Brain microvascular endothelial cell (primary cell): ENCODE measurements at regions not wholly inside any gene's neighbourhood (a gene's known extent, or its start where the extent isn't known, plus 50 kb on each side); places are given as distances from the start of the nearest gene placed in this dataset.

Experiments used
- DNase-seq: peaks from one replicate; pipeline ENCODE4 v3.0.0-alpha.2; 2020
- H3K27ac ChIP-seq: fragments of 250-450 bp; sonication (Bioruptor Pico); 2 replicates; pipeline ENCODE4 v1.5.1; 2020; ENCODE audit warnings: mild to moderate bottlenecking, moderate library complexity
- H3K27me3 ChIP-seq: fragments of 250-450 bp; sonication (Bioruptor Pico); replicated peaks from 2 replicates; pipeline ENCODE4 v1.5.1; 2020; ENCODE audit warnings: mild to moderate bottlenecking
- H3K36me3 ChIP-seq: fragments of 250-450 bp; sonication (Bioruptor Pico); replicated peaks from 2 replicates; pipeline ENCODE4 v1.5.1; 2020; ENCODE audit warnings: mild to moderate bottlenecking
- H3K4me3 ChIP-seq: 2 replicates; pipeline ENCODE4 v1.5.1; 2011; ENCODE audit warnings: low read depth, mild to moderate bottlenecking, control low read depth, low read length, moderate library complexity
- CTCF ChIP-seq: IDR thresholded peaks from 2 replicates; pipeline ENCODE4 v1.5.1; 2011; ENCODE audit warnings: low read depth, mild to moderate bottlenecking, moderate library complexity, low read length, control low read depth, inconsistent platforms; ENCODE audit errors: missing control alignments
- in situ Hi-C: cut with HindIII; loops from 2 replicates; pipeline ENCODE4 v1.10.0; 2017; ENCODE audit warnings: low sequenced_read_pairs, low pct_ligation_motif_present

- no peak for DNase-seq
- no peak overlapping the region for H3K27ac ChIP-seq
- no peaks in the 10 kb centered on the region for H3K27me3 ChIP-seq
- H3K36me3 ChIP-seq = no peaks in the 10 kb centered on the region
- H3K4me3 ChIP-seq = no peak overlapping the region
- in situ Hi-C loops = no loop called here
- no peak for TF ChIP-seq CTCF
Measured at GRCh38 chr2:83072767-83073166, 1386.3 kb downstream of the SUCLG1 start.

GRCh38 chr2:83071914-83072313 lies 1387.2 kb downstream of the SUCLG1 start:
- Histone ChIP-seq H3K4me3 (no peak overlapping the region), H3K27ac (no peak overlapping the region), H3K36me3 (no peaks in the 10 kb centered on the region), H3K27me3 (no peaks in the 10 kb centered on the region)
- no peak for TF ChIP-seq CTCF
- DNase-seq = no peak
- in situ Hi-C loops = no loop called here

- in situ Hi-C loops = no loop called here
- Histone ChIP-seq H3K27ac (no peak overlapping the region), H3K27me3 (no peaks in the 10 kb centered on the region), H3K4me3 (no peak overlapping the region), H3K36me3 (no peaks in the 10 kb centered on the region)
- no peak for DNase-seq
- no peak for TF ChIP-seq CTCF
Measured at GRCh38 chr2:83071352-83071751, 1387.7 kb downstream of the SUCLG1 start.

GRCh38 chr2:83069724-83070123 lies 1389.4 kb downstream of the SUCLG1 start:
- peak; percentile 77 for DNase-seq

GRCh38 chr2:83068714-83069113 lies 1390.4 kb downstream of the SUCLG1 start:
- no peaks in the 10 kb centered on the region for H3K36me3 ChIP-seq
- no peak for TF ChIP-seq CTCF
- in situ Hi-C loops = no loop called here
- H3K27ac ChIP-seq = peak overlapping the region; percentile 29
- DNase-seq = peak; percentile 25
- H3K4me3 ChIP-seq = no peak overlapping the region
- H3K27me3 ChIP-seq = no peaks in the 10 kb centered on the region

More at GRCh38 chr2:83069724-83070123, 1389.4 kb downstream of the SUCLG1 start:
- no peaks in the 10 kb centered on the region for H3K27me3 ChIP-seq
- H3K4me3 ChIP-seq = no peak overlapping the region
- in situ Hi-C loops = no loop called here
- no peaks in the 10 kb centered on the region for H3K36me3 ChIP-seq
- H3K27ac ChIP-seq = peak overlapping the region; percentile 29
- no peak for TF ChIP-seq CTCF

- H3K36me3 ChIP-seq = no peaks in the 10 kb centered on the region
- H3K4me3 ChIP-seq = no peak overlapping the region
- no peak for DNase-seq
- no peaks in the 10 kb centered on the region for H3K27me3 ChIP-seq
- no peak overlapping the region for H3K27ac ChIP-seq
- no peak for TF ChIP-seq CTCF
- in situ Hi-C loops = no loop called here
Measured at GRCh38 chr2:83067947-83068346, 1391.1 kb downstream of the SUCLG1 start.
